Liver (tissue), 8 donors: ENCODE measurements at regions not wholly inside any gene's neighbourhood (a gene's known extent, or its start where the extent isn't known, plus 50 kb on each side); places are given as distances from the start of the nearest gene placed in this dataset.

Experiments
- DNase-seq: peaks from one replicate; pipeline ENCODE4 v3.0.0-alpha.2; 2017; ENCODE audit warnings: low spot score
- H3K27ac ChIP-seq, 2 donors: one replicate each; pipeline ENCODE4 v1.7.0; 2013; ENCODE audit warnings: inconsistent platforms in 2 of 2, low read length in 2 of 2, control low read depth in 1 of 2, low read depth in 1 of 2, mild to moderate bottlenecking in 1 of 2
- H3K27me3 ChIP-seq, 4 donors: one replicate each; pipeline versions ENCODE4 v1.6.1 to v1.7.0; 2013; ENCODE audit warnings: low read length in 3 of 4, inconsistent platforms in 1 of 4, mild to moderate bottlenecking in 1 of 4, moderate library complexity in 1 of 4; ENCODE audit not compliant: control insufficient read depth in 4 of 4, insufficient read depth in 4 of 4
- H3K36me3 ChIP-seq, 4 donors: one replicate each; pipeline versions ENCODE4 v1.6.1 to v1.7.0; 2013; ENCODE audit warnings: low read length in 3 of 4, mild to moderate bottlenecking in 3 of 4, low read depth in 1 of 4, moderate library complexity in 1 of 4; ENCODE audit not compliant: control insufficient read depth in 4 of 4, insufficient read depth in 3 of 4
- H3K4me1 ChIP-seq, 4 donors: one replicate each; pipeline versions ENCODE4 v1.6.1 to v1.7.0; 2013; ENCODE audit warnings: low read length in 3 of 4, mild to moderate bottlenecking in 3 of 4, moderate library complexity in 1 of 4; ENCODE audit not compliant: control insufficient read depth in 4 of 4, insufficient read depth in 4 of 4
- H3K4me3 ChIP-seq, 3 donors: one replicate each; pipeline versions ENCODE4 v1.6.1 to v1.7.0; 2013; ENCODE audit warnings: low read length in 3 of 3, control low read depth in 1 of 3, low read depth in 1 of 3, mild to moderate bottlenecking in 1 of 3
- H3K9ac ChIP-seq, 2 donors: one replicate each; pipeline ENCODE4 v1.7.0; 2013; ENCODE audit warnings: low read length in 2 of 2, mild to moderate bottlenecking in 2 of 2, moderate library complexity in 2 of 2, control low read depth in 1 of 2, low read depth in 1 of 2
- H3K9me3 ChIP-seq, 4 donors: one replicate each; pipeline versions ENCODE4 v1.6.1 to v1.7.0; 2013; ENCODE audit warnings: low read length in 3 of 4; ENCODE audit not compliant: control insufficient read depth in 4 of 4
- ATF3 ChIP-seq: IDR thresholded peaks from 2 replicates; pipeline ENCODE4 v1.6.1; 2016; ENCODE audit warnings: antibody characterized with exemption
- EGR1 ChIP-seq, 2 donors: IDR thresholded peaks; 2 replicates each; pipeline ENCODE4 v1.6.1; 2016 to 2018; ENCODE audit warnings: antibody characterized with exemption in 2 of 2, low read depth in 2 of 2
- FOXA1 ChIP-seq: IDR thresholded peaks from 2 replicates; pipeline ENCODE4 v1.6.1; 2016; ENCODE audit warnings: antibody characterized with exemption
- FOXA2 ChIP-seq: IDR thresholded peaks from 2 replicates; pipeline ENCODE4 v1.6.1; 2016; ENCODE audit warnings: antibody characterized with exemption
- GABPA ChIP-seq, 2 donors: IDR thresholded peaks in 1 of 2; conservative IDR thresholded peaks in 1 of 2; 2 replicates each; pipeline ENCODE4 v1.6.1; 2016; ENCODE audit warnings: antibody characterized with exemption in 2 of 2, mild to moderate bottlenecking in 1 of 2, moderate library complexity in 1 of 2
- HNF4A ChIP-seq, 2 donors: conservative IDR thresholded peaks; 2 replicates each; pipeline ENCODE4 v1.6.1; 2016; ENCODE audit warnings: antibody characterized with exemption in 2 of 2, mild to moderate bottlenecking in 2 of 2
- HNF4G ChIP-seq: IDR thresholded peaks from 2 replicates; pipeline ENCODE4 v1.6.1; 2016; ENCODE audit warnings: antibody characterized with exemption
- JUND ChIP-seq, 2 donors: IDR thresholded peaks; 2 replicates each; pipeline ENCODE4 v1.6.1; 2016; ENCODE audit warnings: antibody characterized with exemption in 2 of 2
- RAD21 ChIP-seq, 2 donors: IDR thresholded peaks; 2 replicates each; pipeline ENCODE4 v1.6.1; 2016; ENCODE audit warnings: antibody characterized with exemption in 2 of 2, mild to moderate bottlenecking in 2 of 2
- RXRA ChIP-seq, 2 donors: IDR thresholded peaks; 2 replicates each; pipeline ENCODE4 v1.6.1; 2017 to 2018; ENCODE audit warnings: antibody characterized with exemption in 2 of 2, mild to moderate bottlenecking in 1 of 2
- SP1 ChIP-seq: IDR thresholded peaks from 2 replicates; pipeline ENCODE4 v1.6.1; 2018; ENCODE audit warnings: antibody characterized with exemption, mild to moderate bottlenecking
- TAF1 ChIP-seq: conservative IDR thresholded peaks from 2 replicates; pipeline ENCODE4 v1.6.1; 2016; ENCODE audit warnings: antibody characterized with exemption, mild to moderate bottlenecking
- YY1 ChIP-seq: IDR thresholded peaks from 2 replicates; pipeline ENCODE4 v1.6.1; 2016; ENCODE audit warnings: antibody characterized with exemption, mild to moderate bottlenecking
- WGBS: extraction: QIAGEN DNeasy Blood & Tissue Kit; methylation state at CpG from one replicate; pipeline ENCODE4 v1.1.7; 2013; 5-methylcytosine and 5-hydroxymethylcytosine counted together
- TF ChIP-seq, protein P1 (sequence below): IDR thresholded peaks from 2 replicates; pipeline ENCODE4 v1.6.1; 2016; ENCODE audit warnings: antibody characterized with exemption, mild to moderate bottlenecking
- TF ChIP-seq, protein P2 (sequence below): fragments of 150-350 bp; IDR thresholded peaks from 2 replicates; pipeline ENCODE4 v1.5.1; 2017; ENCODE audit warnings: improper control_type of control experiment, low read depth, low read length; ENCODE audit not compliant: missing input control
- TF ChIP-seq, protein P3 (sequence below): IDR thresholded peaks from 2 replicates; pipeline ENCODE4 v1.6.1; 2016; ENCODE audit warnings: antibody characterized with exemption
- donor health status: healthy.
- donor health status: healthy.
- donor health status: healthy.
- donor health status: healthy.
- donor health status: healthy.

DNA sequence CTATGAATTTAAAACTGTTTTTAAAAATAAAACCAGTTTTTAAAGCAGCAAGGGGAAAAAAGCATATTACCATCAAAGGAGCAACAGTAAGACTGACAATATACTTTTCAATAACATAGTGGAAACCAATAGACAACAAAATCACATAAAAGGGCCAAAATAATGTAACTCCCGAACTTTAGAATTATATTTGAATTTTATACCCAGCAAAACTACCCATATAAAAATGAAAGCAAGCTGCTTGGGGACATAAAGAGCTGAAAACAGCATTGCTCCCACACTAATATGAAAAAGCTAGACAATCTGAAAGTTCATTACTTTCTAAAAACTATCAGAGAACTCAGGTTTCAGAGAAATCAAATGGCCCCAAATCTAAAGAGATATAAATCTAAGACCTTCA is 199.4 kb upstream of the ARID1B start:
- TF ChIP-seq RXRA (IDR thresholded peaks at IDR 0.05) (no peak), HNF4A (conservative IDR thresholded peaks at IDR 0.05) (no peak), EGR1 (IDR thresholded peaks at IDR 0.05; ENCODE audit: low read depth in 2 of 2) (no peak), HNF4G (no peak), SP1 (no peak)
- TF ChIP-seq, protein P1, sequence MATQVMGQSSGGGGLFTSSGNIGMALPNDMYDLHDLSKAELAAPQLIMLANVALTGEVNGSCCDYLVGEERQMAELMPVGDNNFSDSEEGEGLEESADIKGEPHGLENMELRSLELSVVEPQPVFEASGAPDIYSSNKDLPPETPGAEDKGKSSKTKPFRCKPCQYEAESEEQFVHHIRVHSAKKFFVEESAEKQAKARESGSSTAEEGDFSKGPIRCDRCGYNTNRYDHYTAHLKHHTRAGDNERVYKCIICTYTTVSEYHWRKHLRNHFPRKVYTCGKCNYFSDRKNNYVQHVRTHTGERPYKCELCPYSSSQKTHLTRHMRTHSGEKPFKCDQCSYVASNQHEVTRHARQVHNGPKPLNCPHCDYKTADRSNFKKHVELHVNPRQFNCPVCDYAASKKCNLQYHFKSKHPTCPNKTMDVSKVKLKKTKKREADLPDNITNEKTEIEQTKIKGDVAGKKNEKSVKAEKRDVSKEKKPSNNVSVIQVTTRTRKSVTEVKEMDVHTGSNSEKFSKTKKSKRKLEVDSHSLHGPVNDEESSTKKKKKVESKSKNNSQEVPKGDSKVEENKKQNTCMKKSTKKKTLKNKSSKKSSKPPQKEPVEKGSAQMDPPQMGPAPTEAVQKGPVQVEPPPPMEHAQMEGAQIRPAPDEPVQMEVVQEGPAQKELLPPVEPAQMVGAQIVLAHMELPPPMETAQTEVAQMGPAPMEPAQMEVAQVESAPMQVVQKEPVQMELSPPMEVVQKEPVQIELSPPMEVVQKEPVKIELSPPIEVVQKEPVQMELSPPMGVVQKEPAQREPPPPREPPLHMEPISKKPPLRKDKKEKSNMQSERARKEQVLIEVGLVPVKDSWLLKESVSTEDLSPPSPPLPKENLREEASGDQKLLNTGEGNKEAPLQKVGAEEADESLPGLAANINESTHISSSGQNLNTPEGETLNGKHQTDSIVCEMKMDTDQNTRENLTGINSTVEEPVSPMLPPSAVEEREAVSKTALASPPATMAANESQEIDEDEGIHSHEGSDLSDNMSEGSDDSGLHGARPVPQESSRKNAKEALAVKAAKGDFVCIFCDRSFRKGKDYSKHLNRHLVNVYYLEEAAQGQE, result no peak
- TF ChIP-seq, protein P2, sequence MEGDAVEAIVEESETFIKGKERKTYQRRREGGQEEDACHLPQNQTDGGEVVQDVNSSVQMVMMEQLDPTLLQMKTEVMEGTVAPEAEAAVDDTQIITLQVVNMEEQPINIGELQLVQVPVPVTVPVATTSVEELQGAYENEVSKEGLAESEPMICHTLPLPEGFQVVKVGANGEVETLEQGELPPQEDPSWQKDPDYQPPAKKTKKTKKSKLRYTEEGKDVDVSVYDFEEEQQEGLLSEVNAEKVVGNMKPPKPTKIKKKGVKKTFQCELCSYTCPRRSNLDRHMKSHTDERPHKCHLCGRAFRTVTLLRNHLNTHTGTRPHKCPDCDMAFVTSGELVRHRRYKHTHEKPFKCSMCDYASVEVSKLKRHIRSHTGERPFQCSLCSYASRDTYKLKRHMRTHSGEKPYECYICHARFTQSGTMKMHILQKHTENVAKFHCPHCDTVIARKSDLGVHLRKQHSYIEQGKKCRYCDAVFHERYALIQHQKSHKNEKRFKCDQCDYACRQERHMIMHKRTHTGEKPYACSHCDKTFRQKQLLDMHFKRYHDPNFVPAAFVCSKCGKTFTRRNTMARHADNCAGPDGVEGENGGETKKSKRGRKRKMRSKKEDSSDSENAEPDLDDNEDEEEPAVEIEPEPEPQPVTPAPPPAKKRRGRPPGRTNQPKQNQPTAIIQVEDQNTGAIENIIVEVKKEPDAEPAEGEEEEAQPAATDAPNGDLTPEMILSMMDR, result no peak
- Histone ChIP-seq H3K9me3 (peaks cover 4 to 21% (median 13%) of the 10 kb centered on the region in 4 donors), H3K27ac (no peak overlapping the region), H3K27me3 (no peaks in the 10 kb centered on the region), H3K9ac (no peak overlapping the region), H3K36me3 (no peaks in the 10 kb centered on the region), H3K4me1 (no peaks in the 10 kb centered on the region), H3K4me3 (no peak overlapping the region)
- WGBS, result 80% methylated on average over 1 of the region's 1 CpG
- DNase-seq, result no peak

- no peak overlapping the region for H3K9ac ChIP-seq
- H3K36me3 ChIP-seq, result no peaks in the 10 kb centered on the region
- peaks cover 4 to 21% (median 13%) of the 10 kb centered on the region in 4 donors for H3K9me3 ChIP-seq
- H3K27me3 ChIP-seq, result no peaks in the 10 kb centered on the region
- no peak overlapping the region for H3K4me3 ChIP-seq
- H3K4me1 ChIP-seq, result no peaks in the 10 kb centered on the region
- no peak overlapping the region for H3K27ac ChIP-seq
- no peak for DNase-seq
- TF ChIP-seq, protein P1, result no peak
- TF ChIP-seq TAF1 (no peak), FOXA2 (no peak), RAD21 (IDR thresholded peaks at IDR 0.05) (no peak), HNF4G (no peak), HNF4A (conservative IDR thresholded peaks at IDR 0.05) (no peak), JUND (IDR thresholded peaks at IDR 0.05) (no peak), FOXA1 (no peak), SP1 (no peak), ATF3 (no peak), YY1 (no peak), GABPA (IDR thresholded peaks at IDR 0.05 in 1 of 2, conservative IDR thresholded peaks at IDR 0.05 in 1 of 2) (no peak), RXRA (IDR thresholded peaks at IDR 0.05) (no peak)
- TF ChIP-seq, protein P3, sequence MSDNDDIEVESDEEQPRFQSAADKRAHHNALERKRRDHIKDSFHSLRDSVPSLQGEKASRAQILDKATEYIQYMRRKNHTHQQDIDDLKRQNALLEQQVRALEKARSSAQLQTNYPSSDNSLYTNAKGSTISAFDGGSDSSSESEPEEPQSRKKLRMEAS, result no peak
- TF ChIP-seq, protein P2, result no peak
Measured at GRCh38 chr6:156575361-156575760, 201.8 kb upstream of the ARID1B start.
